Pancreas (tissue), 10 donors: ENCODE measurements at regions not wholly inside any gene's neighbourhood (a gene's known extent, or its start where the extent isn't known, plus 50 kb on each side); places are given as distances from the start of the nearest gene placed in this dataset.

Experiments
- ATAC-seq, 4 donors: fragments of 200-7000 bp; cut with Tn5 transposase; one replicate each; pipeline versions ENCODE4 v1.8.0 to v1.9.1; 2020; ENCODE audit warnings: mild to moderate bottlenecking in 4 of 4, moderate library complexity in 4 of 4
- DNase-seq, 6 donors: peaks; one replicate each; pipeline ENCODE4 v3.0.0-alpha.2; 2020
- FAIRE-seq: peaks from 2 replicates; lab custom pipeline; 2012; peaks lifted over from hg19 to GRCh38; lab: Jason Lieb, UNC
- H3K27ac ChIP-seq, 4 donors: fragments of 200-600 bp; sonication (generic); 1 replicate in 3 of 4; 2 replicates in 1 of 4; pipeline versions ENCODE4 v1.5.0 to v1.8.0; 2020
- H3K27me3 ChIP-seq, 4 donors: fragments of 200-600 bp; one replicate each; pipeline ENCODE4 v1.8.0; 2021
- H3K36me3 ChIP-seq, 3 donors: fragments of 200-600 bp; sonication (generic) in 1 of 3; one replicate each; pipeline versions ENCODE4 v1.5.0 to v1.8.0; 2020 to 2021
- H3K4me1 ChIP-seq, 3 donors: fragments of 200-600 bp; one replicate each; pipeline ENCODE4 v1.8.0; 2021
- H3K4me3 ChIP-seq, 4 donors: fragments of 200-600 bp; sonication (generic) in 2 of 4; one replicate each; pipeline versions ENCODE4 v1.5.0 to v1.8.0; 2020 to 2021
- H3K9me3 ChIP-seq, 4 donors: fragments of 200-600 bp; one replicate each; pipeline ENCODE4 v1.8.0; 2021
- CTCF ChIP-seq, 4 donors: fragments of 200-600 bp; sonication (generic) in 3 of 4; IDR thresholded peaks; one replicate each; pipeline versions ENCODE4 v1.5.0 to v1.8.0; 2021; ENCODE audit warnings: antibody characterized with exemption in 4 of 4
- WGBS, 2 donors: extraction: QIAGEN DNeasy Blood & Tissue Kit; methylation state at CpG; one replicate each; pipeline ENCODE4 v1.1.7; 2013; 5-methylcytosine and 5-hydroxymethylcytosine counted together
- intact Hi-C, 3 donors: fragments of 100-400 bp; cut with DNase I; formaldehyde crosslinking; loops; one replicate each; pipeline versions ENCODE4 v1.11.1 to v1.14.2; 2022
- donor health status: healthy with polysubstance abuse.
- donor health status: DM: no; HTN: no; CAD: no; lungs with moderate emphysema.
- donor health status: DM: no; HTN: no; CAD: no.
- donor health status: control.
- donor health status: control.
- donor health status: Bipolar disorder and iron deficiency.
- donor health status: DM: yes; HTN: yes; CAD: no.
- donor health status: DM: no; HTN: no; CAD: no.
- donor health status: DM: no; HTN: no; CAD: no.
- donor health status: DM: yes; HTN: yes; CAD: no.

DNA sequence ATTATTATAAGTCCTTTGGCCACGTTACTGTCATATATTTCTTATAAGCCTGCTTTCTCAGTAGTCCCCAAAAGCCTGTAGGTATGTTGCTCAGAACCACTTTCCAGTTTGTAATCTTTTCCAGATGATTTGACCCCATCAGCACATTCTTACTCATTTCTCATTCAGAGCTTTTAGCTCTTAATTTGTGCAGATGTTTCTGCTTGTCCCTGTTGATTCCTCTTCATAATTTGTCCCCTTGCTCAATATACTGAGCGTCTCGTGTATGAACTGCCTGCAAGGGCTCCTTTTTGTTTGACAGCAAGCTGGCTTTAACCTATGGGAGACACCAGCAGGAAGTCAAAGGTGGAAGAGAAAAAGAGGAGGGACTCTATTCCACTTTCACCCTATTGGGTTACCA is 733.8 kb upstream of the GJE1 start:
- Histone ChIP-seq H3K9me3 (no peaks in the 10 kb centered on the region), H3K4me3 (no peak overlapping the region), H3K36me3 (no peaks in the 10 kb centered on the region), H3K4me1 (no peaks in the 10 kb centered on the region), H3K27ac (no peak overlapping the region), H3K27me3 (no peaks in the 10 kb centered on the region)
- FAIRE-seq (no peak), DNase-seq (no peak), ATAC-seq (no peak)
- 48 to 57% methylated on average over 3 of the region's 3 CpGs for WGBS, 2 donors
- intact Hi-C loops = no loop called here
- no peak for TF ChIP-seq CTCF (IDR thresholded peaks at IDR 0.05)

- DNase-seq (peak in 1 of 6 donors; percentile 49), FAIRE-seq (no peak), ATAC-seq (no peak)
- Histone ChIP-seq H3K27ac (no peak overlapping the region), H3K27me3 (no peaks in the 10 kb centered on the region), H3K4me3 (no peak overlapping the region), H3K36me3 (no peaks in the 10 kb centered on the region), H3K9me3 (no peaks in the 10 kb centered on the region), H3K4me1 (no peaks in the 10 kb centered on the region)
- TF ChIP-seq CTCF (IDR thresholded peaks at IDR 0.05) = no peak
- 77 to 93% methylated on average over 9 of the region's 9 CpGs for WGBS, 2 donors
- intact Hi-C loops = no loop called here
These were observed 737.2 kb upstream of the GJE1 start for GRCh38 chr6:141395443-141396008.

- Histone ChIP-seq H3K36me3 (no peaks in the 10 kb centered on the region), H3K27me3 (no peaks in the 10 kb centered on the region), H3K9me3 (no peaks in the 10 kb centered on the region), H3K4me1 (no peaks in the 10 kb centered on the region), H3K27ac (no peak overlapping the region), H3K4me3 (no peak overlapping the region)
- WGBS, 2 donors = 79 to 88% methylated on average over 13 of the region's 13 CpGs
- DNase-seq (peak in 2 of 6 donors; percentile 12 to 58), FAIRE-seq (no peak), ATAC-seq (no peak)
- intact Hi-C loops = no loop called here
- TF ChIP-seq CTCF (IDR thresholded peaks at IDR 0.05) = no peak
These were observed 738.1 kb upstream of the GJE1 start for GRCh38 chr6:141394565-141395051.

DNA sequence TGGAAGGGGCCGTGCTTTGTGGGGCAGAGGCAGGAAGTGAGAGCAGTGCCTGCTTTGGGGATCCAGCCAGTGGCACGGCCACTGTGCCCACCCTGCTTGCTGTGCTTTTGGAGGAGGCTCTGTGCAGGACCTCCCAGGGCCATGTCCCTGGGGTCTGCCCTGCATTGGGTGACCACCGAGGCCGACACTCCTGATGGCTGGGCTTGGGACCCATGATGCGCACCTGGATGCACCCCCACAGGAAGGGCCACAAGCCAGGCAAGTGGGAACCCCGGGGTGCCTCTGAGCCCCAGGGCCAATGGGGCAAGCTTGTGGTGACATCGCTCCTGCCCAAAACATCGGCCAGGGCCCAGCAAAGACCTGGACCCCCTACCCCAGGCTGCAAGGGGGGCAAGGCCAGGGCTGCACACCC is 738.6 kb upstream of the GJE1 start:
- DNase-seq (peak in 2 of 6 donors; percentile 47 to 55), FAIRE-seq (no peak), ATAC-seq (no peak)

More for the DNA sequence above, 738.6 kb upstream of the GJE1 start:
- H3K9me3 ChIP-seq = no peaks in the 10 kb centered on the region
- H3K4me1 ChIP-seq = no peaks in the 10 kb centered on the region
- H3K36me3 ChIP-seq = no peaks in the 10 kb centered on the region
- intact Hi-C loops = no loop called here
- no peaks in the 10 kb centered on the region for H3K27me3 ChIP-seq
- H3K27ac ChIP-seq = no peak overlapping the region
- no peak for TF ChIP-seq CTCF (IDR thresholded peaks at IDR 0.05)
- WGBS, 2 donors = 81 to 94% methylated on average over 8 of the region's 8 CpGs
- no peak overlapping the region for H3K4me3 ChIP-seq
